GM19239 (cell line): ENCODE measurements at regions not wholly inside any gene's neighbourhood (a gene's known extent, or its start where the extent isn't known, plus 50 kb on each side); places are given as distances from the start of the nearest gene placed in this dataset.

ENCODE experiments used
- DNase-seq: peaks from one replicate; pipeline ENCODE4 v3.0.0; 2011; ENCODE audit warnings: low spot score; ENCODE audit not compliant: insufficient read length
- FAIRE-seq: peaks from 2 replicates; lab custom pipeline; 2011; peaks lifted over from hg19 to GRCh38; lab: Jason Lieb, UNC

- FAIRE-seq = no peak
- DNase-seq = no peak
Observed at GRCh38 chr1:18045621-18046020, 62.0 kb upstream of the IGSF21 start.

- no peak for DNase-seq
- FAIRE-seq = no peak
Observed at GRCh38 chr1:18047122-18047521, 60.5 kb upstream of the IGSF21 start.

- DNase-seq (no peak), FAIRE-seq (no peak)
Observed at GRCh38 chr1:18049228-18049627, 58.4 kb upstream of the IGSF21 start.

- DNase-seq = no peak
- no peak for FAIRE-seq
Observed at GRCh38 chr1:18052671-18053070, 54.9 kb upstream of the IGSF21 start.

GRCh38 chr1:18055156-18055555 is 52.4 kb upstream of the IGSF21 start:
- DNase-seq (no peak), FAIRE-seq (no peak)

GRCh38 chr1:18056545-18056944 is 51.1 kb upstream of the IGSF21 start:
- DNase-seq = no peak

GRCh38 chr1:18057623-18058022 is 50.0 kb upstream of the IGSF21 start:
- DNase-seq (no peak), FAIRE-seq (no peak)

More at GRCh38 chr1:18056545-18056944, 51.1 kb upstream of the IGSF21 start:
- FAIRE-seq = no peak
